Fibroblast of lung (primary cell): ENCODE measurements at regions not wholly inside any gene's neighbourhood (a gene's known extent, or its start where the extent isn't known, plus 50 kb on each side); places are given as distances from the start of the nearest gene placed in this dataset.

ENCODE experiments used
- EZH2 ChIP-seq: IDR thresholded peaks from 2 replicates; pipeline ENCODE4 v1.5.1; 2012; ENCODE audit warnings: low read length, control low read depth, mild to moderate bottlenecking; ENCODE audit errors: missing control alignments
- TF ChIP-seq, protein P1 (sequence below), 2 donors: IDR thresholded peaks in 1 of 2; conservative IDR thresholded peaks in 1 of 2; 1 replicate in 1 of 2; 2 replicates in 1 of 2; pipeline ENCODE4 v1.5.1; 2011 to 2012; ENCODE audit warnings: low read length in 2 of 2, control low read depth in 1 of 2, inconsistent platforms in 1 of 2, low read depth in 1 of 2, mild to moderate bottlenecking in 1 of 2

GRCh38 chr3:39569095-39569494 lies 101.6 kb downstream of the MOBP start:
- TF ChIP-seq, protein P1, sequence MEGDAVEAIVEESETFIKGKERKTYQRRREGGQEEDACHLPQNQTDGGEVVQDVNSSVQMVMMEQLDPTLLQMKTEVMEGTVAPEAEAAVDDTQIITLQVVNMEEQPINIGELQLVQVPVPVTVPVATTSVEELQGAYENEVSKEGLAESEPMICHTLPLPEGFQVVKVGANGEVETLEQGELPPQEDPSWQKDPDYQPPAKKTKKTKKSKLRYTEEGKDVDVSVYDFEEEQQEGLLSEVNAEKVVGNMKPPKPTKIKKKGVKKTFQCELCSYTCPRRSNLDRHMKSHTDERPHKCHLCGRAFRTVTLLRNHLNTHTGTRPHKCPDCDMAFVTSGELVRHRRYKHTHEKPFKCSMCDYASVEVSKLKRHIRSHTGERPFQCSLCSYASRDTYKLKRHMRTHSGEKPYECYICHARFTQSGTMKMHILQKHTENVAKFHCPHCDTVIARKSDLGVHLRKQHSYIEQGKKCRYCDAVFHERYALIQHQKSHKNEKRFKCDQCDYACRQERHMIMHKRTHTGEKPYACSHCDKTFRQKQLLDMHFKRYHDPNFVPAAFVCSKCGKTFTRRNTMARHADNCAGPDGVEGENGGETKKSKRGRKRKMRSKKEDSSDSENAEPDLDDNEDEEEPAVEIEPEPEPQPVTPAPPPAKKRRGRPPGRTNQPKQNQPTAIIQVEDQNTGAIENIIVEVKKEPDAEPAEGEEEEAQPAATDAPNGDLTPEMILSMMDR (conservative IDR thresholded peaks at IDR 0.05 in 1 of 2, IDR thresholded peaks at IDR 0.05 in 1 of 2; ENCODE audit: low read depth in 1 of 2, low read length in 2 of 2) = no peak
- TF ChIP-seq EZH2 = no peak
